ENCODE measurements at regions not wholly inside any gene's neighbourhood (a gene's known extent, or its start where the extent isn't known, plus 50 kb on each side); places are given as distances from the start of the nearest gene placed in this dataset.
A peak's percentile ranks its signal among the peaks of the same experiment; 100 is the strongest.

DNA sequence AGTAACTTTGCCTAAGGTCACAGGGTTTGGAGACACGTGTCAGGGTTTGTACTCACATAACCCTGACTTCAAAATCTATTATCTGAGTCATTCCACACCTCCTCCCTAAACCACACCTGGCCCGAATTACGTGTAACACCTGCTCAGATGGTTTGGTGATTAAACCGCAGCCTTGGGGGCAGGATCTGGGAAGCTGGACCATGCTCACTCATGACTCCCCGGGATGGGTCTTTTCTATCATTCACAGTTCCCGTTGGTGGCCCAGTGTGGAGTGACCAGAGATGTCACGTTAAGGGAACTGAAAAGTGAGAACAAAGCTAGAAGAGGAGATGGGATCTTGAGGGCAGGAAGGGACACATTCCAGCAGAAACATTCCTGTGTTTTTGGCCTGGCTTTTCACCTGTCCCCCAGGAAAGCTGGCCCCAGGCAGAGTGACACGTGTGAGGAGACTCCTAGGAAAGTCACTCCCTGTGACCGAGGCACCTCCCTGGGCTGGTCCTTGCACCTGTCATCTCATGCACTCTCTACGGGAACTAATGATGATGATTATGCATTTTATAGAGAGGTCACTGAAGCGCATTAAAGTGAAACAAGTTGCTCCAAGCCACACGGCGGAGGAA, 75.4 kb upstream of the POMGNT2 start:
- H3K9me1 ChIP-seq (ENCODE audit: insufficient read depth, low read length): peaks cover 40% of the 10 kb centered on the region
- H3K14ac ChIP-seq (replicated peaks; ENCODE audit: low read depth, low read length): peak overlapping the region; percentile 91
- H2BK15ac ChIP-seq (ENCODE audit: low read depth, low read length): peak overlapping the region; percentile 90; the same call in 2 of the 3 replicates
- H3K27me3 ChIP-seq (ENCODE audit: control insufficient read depth, insufficient read depth, low read length): no peaks in the 10 kb centered on the region
- TF ChIP-seq BHLHE40 (IDR thresholded peaks at IDR 0.05; ENCODE audit: low read depth, low read length) (no peak), RAD21 (IDR thresholded peaks at IDR 0.05; ENCODE audit: low read length) (no peak), ELK1 (IDR thresholded peaks at IDR 0.05; ENCODE audit: borderline replicate concordance, low read depth, low read length) (no peak), RCOR1 (IDR thresholded peaks at IDR 0.05; ENCODE audit: insufficient replicate concordance, low read length) (no peak), CEBPB (IDR thresholded peaks at IDR 0.05; ENCODE audit: low read depth, low read length) (no peak), CTCF (conservative IDR thresholded peaks at IDR 0.05; ENCODE audit: low read depth, low read length) (no peak), POLR2A (IDR thresholded peaks at IDR 0.05; ENCODE audit: low read depth, low read length) (no peak), NFE2L2 (IDR thresholded peaks at IDR 0.05; ENCODE audit: low read depth, low read length) (no peak), MXI1 (IDR thresholded peaks at IDR 0.05; ENCODE audit: borderline replicate concordance, low read depth, low read length) (no peak), CHD1 (IDR thresholded peaks at IDR 0.05; ENCODE audit: low read depth, low read length) (no peak), FOS (IDR thresholded peaks at IDR 0.05; ENCODE audit: low read depth, low read length) (no peak), SMC3 (IDR thresholded peaks at IDR 0.05; ENCODE audit: low read depth, low read length) (no peak), MAZ (IDR thresholded peaks at IDR 0.05; ENCODE audit: borderline replicate concordance, low read depth, low read length) (no peak), RFX5 (IDR thresholded peaks at IDR 0.05; ENCODE audit: low read depth, low read length) (no peak), MAFK (IDR thresholded peaks at IDR 0.05; ENCODE audit: low read depth, low read length) (no peak)
- TF ChIP-seq, protein P1, sequence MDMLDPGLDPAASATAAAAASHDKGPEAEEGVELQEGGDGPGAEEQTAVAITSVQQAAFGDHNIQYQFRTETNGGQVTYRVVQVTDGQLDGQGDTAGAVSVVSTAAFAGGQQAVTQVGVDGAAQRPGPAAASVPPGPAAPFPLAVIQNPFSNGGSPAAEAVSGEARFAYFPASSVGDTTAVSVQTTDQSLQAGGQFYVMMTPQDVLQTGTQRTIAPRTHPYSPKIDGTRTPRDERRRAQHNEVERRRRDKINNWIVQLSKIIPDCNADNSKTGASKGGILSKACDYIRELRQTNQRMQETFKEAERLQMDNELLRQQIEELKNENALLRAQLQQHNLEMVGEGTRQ (IDR thresholded peaks at IDR 0.05; ENCODE audit: low read depth, low read length): no peak
- H2AK9ac ChIP-seq (replicated peaks; ENCODE audit: low read depth, low read length, poor library complexity): peak overlapping the region; percentile 73
- no peaks in the 10 kb centered on the region for H4K20me1 ChIP-seq (ENCODE audit: insufficient read depth, low read length)
- no peaks in the 10 kb centered on the region for H3K36me3 ChIP-seq (ENCODE audit: control insufficient read depth, insufficient read depth, low read length)
- peak overlapping the region; percentile 95 for H2BK20ac ChIP-seq (ENCODE audit: low read depth, low read length)
- ChIA-PET CTCF (no interaction called here), POLR2A (ENCODE audit: unreplicated experiment) (no interaction called here)
- H3K79me1 ChIP-seq (ENCODE audit: low read depth in 1 of 2, low read length in 2 of 2): peaks cover 0 to 34% of the 10 kb centered on the region in 2 experiments; a peak in 2 of 4 replicates
- DNase-seq: no peak
- no TSS peak for BruUV-seq (replicated peaks)
- H4K8ac ChIP-seq (ENCODE audit: low read depth in 2 of 2, low read length in 2 of 2): peak overlapping the region; percentile 11 to 67; a peak in 2 of 4 replicates
- no peak overlapping the region for H3K27ac ChIP-seq (ENCODE audit: insufficient read depth, low read length)
- H4K91ac ChIP-seq (ENCODE audit: insufficient read depth, low read depth, low read length): peak overlapping the region; percentile 85
- peak overlapping the region; percentile 97 for H3K4ac ChIP-seq (ENCODE audit: low read depth, low read length)
- peak overlapping the region; percentile 93 for H2BK120ac ChIP-seq (ENCODE audit: low read depth, low read length)
- peak overlapping the region; percentile 46; the same call in 1 of the 2 replicates for H4K5ac ChIP-seq (ENCODE audit: low read depth, low read length)
- H3K4me2 ChIP-seq (ENCODE audit: low read depth, low read length): no peak overlapping the region
- peak overlapping the region; percentile 31; the same call in 1 of the 2 replicates for H3K23ac ChIP-seq (ENCODE audit: low read depth, low read length)
- ATAC-seq (ENCODE audit: low read depth): no peak
- H3K56ac ChIP-seq (ENCODE audit: extremely low read depth, insufficient read depth, low read length): no peak overlapping the region
- no peak overlapping the region for H3K9ac ChIP-seq (ENCODE audit: low read depth, low read length)
- H3K18ac ChIP-seq (ENCODE audit: low read depth, low read length): peak overlapping the region; percentile 46
- dilution Hi-C loops (cut with HindIII; ENCODE audit: low sequenced_read_pairs, unreplicated experiment): no loop called here
- intact Hi-C loops (cut with micrococcal nuclease): no loop called here
- H2BK5ac ChIP-seq (ENCODE audit: low read depth, low read length, poor library complexity, severe bottlenecking): no peak overlapping the region
- H3K4me3 ChIP-seq (ENCODE audit: insufficient read depth, low read depth, low read length): no peak overlapping the region
- in situ Hi-C loops (cut with MboI; ENCODE audit: low sequenced_read_pairs): no loop called here
- H3K9me3 ChIP-seq (ENCODE audit: control insufficient read depth, insufficient read depth, low read length): no peaks in the 10 kb centered on the region
- H2AK5ac ChIP-seq (ENCODE audit: low read depth, low read length): peak overlapping the region; percentile 78
- peak overlapping the region; percentile 60 for H2AFZ ChIP-seq (replicated peaks; ENCODE audit: low read length, poor library complexity)
- no CpG with 5 or more reads among the region's 13 CpGs for WGBS, 2 experiments (ENCODE audit: extremely low coverage in 2 of 2, insufficient read length in 1 of 2)
- peaks cover 26% of the 10 kb centered on the region for H3K4me1 ChIP-seq (ENCODE audit: control insufficient read depth, insufficient read depth, low read length)

Measured in IMR-90 (cell line).